GM18907 (cell line): ENCODE measurements at regions not wholly inside any gene's neighbourhood (a gene's known extent, or its start where the extent isn't known, plus 50 kb on each side); places are given as distances from the start of the nearest gene placed in this dataset.

Source experiments
- ATAC-seq: cut with Tn5 transposase; IDR thresholded peaks from one replicate; pipeline ENCODE4 v1.9.1; 2021; ENCODE audit warnings: mild to moderate bottlenecking, moderate library complexity; ENCODE audit not compliant: unreplicated experiment

DNA sequence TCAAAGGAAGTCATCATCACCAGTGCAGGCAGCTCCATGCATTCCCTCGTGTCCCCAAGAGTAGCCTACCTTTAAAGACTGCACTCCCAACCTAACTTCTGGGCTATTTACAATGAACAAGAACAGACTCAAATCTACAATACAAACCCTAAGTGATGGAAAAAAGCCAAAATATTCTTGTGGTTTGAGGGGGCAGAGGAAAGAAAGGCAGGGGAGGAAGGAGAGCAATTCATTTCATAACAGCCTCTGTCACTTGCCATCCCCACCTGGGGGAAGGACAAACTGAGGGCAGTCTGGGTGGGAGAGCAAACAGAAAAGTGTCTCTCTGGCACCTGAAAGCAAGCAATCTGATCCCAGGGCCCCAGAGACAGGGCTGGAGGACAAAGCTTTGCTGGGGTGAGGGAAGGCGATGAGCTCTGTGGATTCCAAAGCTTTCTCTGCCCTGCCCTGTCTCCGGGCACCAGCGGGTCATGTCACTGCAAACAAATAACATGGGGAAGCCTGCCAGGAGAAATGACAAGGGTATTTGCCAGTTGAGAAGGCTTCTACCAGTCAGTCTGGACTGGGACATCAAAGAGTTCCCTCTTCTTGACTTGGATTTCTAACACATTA is 528.0 kb upstream of the TNP1 start:
- no peak for ATAC-seq

GRCh38 chr2:217386041-217386440 is 526.2 kb upstream of the TNP1 start:
- ATAC-seq = no peak

DNA sequence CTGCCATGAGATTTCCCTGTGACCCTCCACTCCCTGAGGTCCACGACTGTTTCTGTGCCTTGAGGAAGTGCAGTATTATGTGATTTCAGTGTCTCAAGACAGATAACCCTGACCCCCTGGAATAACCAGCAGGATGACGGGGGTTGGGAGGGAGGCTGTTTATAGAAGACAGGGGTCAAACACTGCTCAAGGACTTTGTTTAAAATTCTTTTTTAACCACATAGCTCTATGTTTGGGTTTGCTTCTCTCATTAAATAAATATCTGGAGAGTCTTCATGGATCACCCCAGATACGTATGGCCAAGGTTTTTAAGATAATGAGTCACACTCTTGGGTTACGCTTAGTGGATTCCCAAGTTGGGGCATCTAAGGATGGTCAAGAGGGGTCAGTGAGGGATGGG is 523.8 kb upstream of the TNP1 start:
- no peak for ATAC-seq

DNA sequence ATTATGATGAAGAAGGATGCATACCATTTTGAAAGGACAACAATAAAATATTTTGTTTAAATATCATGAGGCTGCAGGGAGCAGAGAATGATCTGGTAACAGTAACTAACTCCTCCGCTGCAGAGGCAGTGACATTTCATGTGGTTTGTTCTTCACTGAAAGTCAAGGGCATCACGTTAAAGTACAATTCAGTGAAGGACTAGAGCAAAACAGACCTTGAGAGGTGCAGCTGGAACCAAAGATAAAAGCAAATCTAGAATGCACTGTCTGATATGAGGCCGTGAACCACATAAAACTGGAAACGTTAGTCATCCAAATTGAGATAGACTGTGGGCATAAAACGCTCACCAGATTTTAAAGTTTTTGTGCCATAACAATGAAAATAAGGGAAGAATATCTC is 522.9 kb upstream of the TNP1 start:
- ATAC-seq = no peak

DNA sequence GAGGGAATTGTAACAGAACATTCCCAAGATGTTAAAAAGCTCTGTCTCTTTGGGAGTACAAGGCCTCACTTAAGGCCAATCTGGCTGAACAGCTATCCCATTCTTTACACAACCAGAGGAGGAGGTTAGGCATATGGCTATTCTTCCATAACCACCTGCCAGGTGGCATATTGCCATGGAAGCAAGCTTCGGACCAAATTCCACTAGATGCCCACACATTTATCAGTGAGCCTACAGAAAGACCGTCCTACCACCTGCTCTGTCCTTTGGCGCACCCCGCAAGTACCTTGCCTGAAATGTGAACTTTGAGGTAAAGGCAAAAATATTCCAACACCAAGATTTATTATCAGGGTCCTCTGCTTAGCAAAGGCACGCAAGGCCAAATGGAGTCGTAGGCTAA is 519.9 kb upstream of the TNP1 start:
- ATAC-seq = no peak

DNA sequence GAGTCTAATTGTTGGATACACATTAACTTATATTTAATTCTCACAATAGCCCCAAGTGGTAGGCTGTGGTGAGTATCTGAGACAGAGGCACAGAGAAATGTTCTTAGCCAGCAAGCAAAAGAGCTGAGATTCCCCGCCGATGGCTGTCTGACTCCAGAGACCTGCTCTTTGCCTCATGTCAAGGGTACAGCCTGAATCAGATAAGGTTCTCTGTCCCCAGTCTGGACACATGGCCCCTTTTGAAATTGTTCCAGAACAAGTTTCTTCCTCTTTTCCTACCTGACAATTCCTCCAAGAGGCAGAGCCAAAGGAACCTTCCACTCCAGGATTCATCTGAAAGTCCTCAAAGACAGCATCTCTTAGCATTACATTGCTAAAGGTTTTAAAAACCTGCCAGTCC is 512.9 kb upstream of the TNP1 start:
- no peak for ATAC-seq

GRCh38 chr2:217371781-217372213 is 511.9 kb upstream of the TNP1 start:
- ATAC-seq = no peak

GRCh38 chr2:217370391-217370790 is 510.5 kb upstream of the TNP1 start:
- ATAC-seq = no peak

GRCh38 chr2:217367464-217367863 is 507.6 kb upstream of the TNP1 start:
- no peak for ATAC-seq

DNA sequence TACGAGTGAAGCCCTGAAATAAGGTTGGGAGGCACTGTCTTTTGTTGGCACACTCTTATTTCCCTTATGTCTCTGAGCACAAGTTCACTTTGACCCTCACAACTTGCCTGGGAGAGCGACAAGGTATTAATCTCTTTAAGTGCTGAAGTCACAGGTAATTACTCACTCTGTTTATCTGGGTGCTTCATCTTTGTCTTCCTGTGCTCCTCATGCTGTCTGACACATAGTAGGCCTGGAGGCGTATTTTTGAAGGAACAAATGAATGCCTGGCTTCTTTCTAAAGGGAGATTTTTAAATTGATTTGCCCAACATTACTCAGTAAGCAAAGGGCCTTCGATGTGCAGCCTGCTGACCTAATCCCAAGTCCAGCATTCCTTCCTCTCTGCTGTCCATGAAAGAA is 507.1 kb upstream of the TNP1 start:
- ATAC-seq = no peak

GRCh38 chr2:217366266-217366895 is 506.5 kb upstream of the TNP1 start:
- no peak for ATAC-seq

- ATAC-seq = no peak
Measured at GRCh38 chr2:217365656-217366055, 505.8 kb upstream of the TNP1 start.

DNA sequence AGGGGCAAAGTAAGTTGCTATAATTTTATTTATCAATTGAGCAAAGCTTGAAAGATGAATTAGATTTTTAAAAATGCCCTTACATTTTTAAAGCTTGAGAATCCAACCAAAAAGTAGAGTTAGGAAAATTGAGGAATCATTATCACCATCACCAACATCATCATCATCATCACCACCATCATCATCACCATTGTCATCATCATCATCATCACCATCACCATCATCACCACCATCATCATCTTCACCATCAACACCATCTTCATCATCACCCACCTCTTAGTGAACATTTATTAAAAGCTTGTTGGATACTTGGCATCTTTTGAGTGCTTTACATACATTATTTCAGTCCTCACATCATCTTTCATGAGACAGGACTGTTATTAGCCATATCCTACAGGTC is 504.4 kb upstream of the TNP1 start:
- ATAC-seq = no peak

- no peak for ATAC-seq
Measured at GRCh38 chr2:217363470-217363869, 503.6 kb upstream of the TNP1 start.

DNA sequence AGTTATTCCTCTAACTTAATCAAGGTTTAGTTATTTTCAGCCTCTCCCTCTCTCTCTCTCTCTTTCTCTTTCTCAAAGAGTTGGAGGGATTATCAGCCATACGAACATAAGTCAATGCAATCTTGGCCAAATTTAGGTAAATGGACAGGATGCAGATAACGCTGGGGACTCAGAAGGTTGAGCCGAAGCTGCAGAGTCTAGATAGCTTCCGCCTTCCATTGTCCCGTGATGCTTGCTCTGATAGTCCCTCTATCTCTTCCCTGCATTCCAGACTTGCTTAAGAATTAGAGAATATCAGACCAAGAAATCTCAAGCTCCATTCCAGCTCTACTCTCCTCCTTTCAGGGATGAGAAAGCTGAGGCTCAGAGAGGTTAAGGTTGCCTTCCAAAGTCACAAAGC is 502.8 kb upstream of the TNP1 start:
- ATAC-seq = no peak

DNA sequence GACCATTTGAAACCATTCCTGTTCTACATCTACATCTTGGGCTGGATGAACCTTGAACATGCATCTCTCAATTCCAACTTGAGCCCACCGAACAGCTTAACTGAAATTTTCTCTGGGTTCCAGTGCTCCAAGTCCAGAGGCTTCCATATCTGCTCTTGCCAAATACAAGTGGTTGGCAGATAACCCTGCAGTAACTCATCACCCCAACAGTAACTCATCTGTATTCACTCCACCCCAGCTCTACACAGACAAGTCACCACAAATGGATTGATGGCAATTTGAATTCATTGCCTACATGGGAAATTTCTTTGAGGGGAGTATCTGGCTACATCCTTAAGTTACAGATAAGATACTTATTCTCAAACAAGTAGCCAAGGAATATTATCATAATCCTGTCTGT is 502.4 kb upstream of the TNP1 start:
- ATAC-seq = no peak

- ATAC-seq = no peak
Measured at GRCh38 chr2:217361483-217361880, 501.6 kb upstream of the TNP1 start.

GRCh38 chr2:217360781-217361482 is 501.1 kb upstream of the TNP1 start:
- no peak for ATAC-seq

- no peak for ATAC-seq
Measured at GRCh38 chr2:217360111-217360510, 500.2 kb upstream of the TNP1 start.

DNA sequence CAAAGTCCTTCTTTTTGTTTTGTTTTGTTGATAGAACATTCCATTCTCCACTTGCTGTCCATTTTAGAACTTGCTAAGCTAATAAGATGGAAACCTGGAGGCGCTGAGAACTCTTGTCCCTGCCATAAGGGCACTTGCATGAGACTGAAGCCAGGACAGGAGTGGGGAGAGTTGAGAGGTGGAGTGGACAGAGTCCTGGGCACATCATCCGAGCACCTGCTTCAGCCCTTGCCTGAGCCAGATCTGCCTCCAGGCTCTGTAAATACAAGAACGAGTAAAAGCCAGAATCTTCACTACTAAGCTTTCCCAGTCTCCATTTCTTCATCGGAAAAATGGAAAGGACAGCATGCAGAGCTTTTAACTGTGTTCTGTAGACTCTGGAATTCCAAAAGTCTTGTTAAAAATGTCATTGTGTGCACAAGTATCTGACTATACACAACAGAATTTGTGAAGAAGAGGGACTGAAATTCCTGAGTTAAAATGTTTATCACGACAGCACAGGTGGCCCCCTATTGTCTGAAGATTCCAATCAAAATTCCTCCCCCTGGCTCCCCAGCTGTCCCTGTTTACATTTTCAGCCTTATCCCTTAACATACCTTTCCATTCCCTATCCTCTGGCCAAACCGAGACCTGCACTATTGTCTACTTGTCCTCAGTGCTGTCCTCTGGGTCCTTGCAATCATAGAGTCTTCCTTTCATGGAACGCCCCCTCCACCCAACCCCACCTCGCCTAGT is 498.2 kb upstream of the TNP1 start:
- no peak for ATAC-seq

- no peak for ATAC-seq
Measured at GRCh38 chr2:217356781-217357180, 496.9 kb upstream of the TNP1 start.

- no peak for ATAC-seq
Measured at GRCh38 chr2:217356142-217356541, 496.3 kb upstream of the TNP1 start.
